B cell (primary cell): ENCODE measurements at regions not wholly inside any gene's neighbourhood (a gene's known extent, or its start where the extent isn't known, plus 50 kb on each side); places are given as distances from the start of the nearest gene placed in this dataset.

Experiments
- CTCF ChIP-seq: fragments of 200-600 bp; IDR thresholded peaks from one replicate; pipeline ENCODE4 v1.8.0; 2022; ENCODE audit warnings: antibody characterized with exemption, mild to moderate bottlenecking
- EZH2 ChIP-seq: IDR thresholded peaks from 2 replicates; pipeline ENCODE4 v1.6.1; 2012; ENCODE audit warnings: borderline replicate concordance, low read depth, mild to moderate bottlenecking, moderate library complexity, low read length; ENCODE audit not compliant: insufficient read depth, poor library complexity, severe bottlenecking

- TF ChIP-seq EZH2 = no peak
- TF ChIP-seq CTCF = no peak
These were observed 64.7 kb upstream of the ASAP2 start for GRCh38 chr2:9141706-9142460.
